ENCODE measurements at regions not wholly inside any gene's neighbourhood (a gene's known extent, or its start where the extent isn't known, plus 50 kb on each side); places are given as distances from the start of the nearest gene placed in this dataset.

DNA sequence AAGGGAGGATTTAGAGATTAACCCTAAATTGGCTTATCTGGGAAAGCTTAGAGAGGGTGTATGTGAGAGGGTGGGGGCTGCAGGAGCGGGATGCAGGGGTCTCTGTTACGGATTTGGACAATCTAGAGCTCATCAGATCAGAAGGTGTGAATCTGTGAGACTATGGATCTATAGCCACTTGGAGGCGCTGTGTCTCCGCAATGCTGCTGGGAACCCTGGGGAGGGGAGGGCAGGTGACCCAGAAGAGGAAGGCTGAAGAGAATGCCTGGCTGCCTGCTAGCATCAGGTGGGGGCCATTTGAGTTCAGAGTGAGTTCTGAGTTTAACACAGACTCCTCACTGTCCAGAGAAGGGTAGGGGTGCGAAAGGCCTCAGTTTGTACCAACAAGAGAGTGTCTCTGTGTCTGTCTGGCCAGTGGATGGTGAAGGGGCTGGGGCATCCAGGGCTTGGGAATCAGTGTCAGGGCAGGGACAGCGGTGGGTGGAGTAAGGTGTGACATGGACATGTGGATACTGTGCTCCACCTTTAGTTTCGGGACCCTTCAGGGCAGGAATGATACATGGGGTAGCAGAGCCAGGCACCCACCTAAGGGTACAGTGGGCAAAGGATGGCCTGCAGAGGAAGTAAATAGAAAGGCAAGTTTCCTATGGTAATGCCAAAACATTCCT lies 187.3 kb upstream of the PRSS58 start:
- TF ChIP-seq, protein P1, sequence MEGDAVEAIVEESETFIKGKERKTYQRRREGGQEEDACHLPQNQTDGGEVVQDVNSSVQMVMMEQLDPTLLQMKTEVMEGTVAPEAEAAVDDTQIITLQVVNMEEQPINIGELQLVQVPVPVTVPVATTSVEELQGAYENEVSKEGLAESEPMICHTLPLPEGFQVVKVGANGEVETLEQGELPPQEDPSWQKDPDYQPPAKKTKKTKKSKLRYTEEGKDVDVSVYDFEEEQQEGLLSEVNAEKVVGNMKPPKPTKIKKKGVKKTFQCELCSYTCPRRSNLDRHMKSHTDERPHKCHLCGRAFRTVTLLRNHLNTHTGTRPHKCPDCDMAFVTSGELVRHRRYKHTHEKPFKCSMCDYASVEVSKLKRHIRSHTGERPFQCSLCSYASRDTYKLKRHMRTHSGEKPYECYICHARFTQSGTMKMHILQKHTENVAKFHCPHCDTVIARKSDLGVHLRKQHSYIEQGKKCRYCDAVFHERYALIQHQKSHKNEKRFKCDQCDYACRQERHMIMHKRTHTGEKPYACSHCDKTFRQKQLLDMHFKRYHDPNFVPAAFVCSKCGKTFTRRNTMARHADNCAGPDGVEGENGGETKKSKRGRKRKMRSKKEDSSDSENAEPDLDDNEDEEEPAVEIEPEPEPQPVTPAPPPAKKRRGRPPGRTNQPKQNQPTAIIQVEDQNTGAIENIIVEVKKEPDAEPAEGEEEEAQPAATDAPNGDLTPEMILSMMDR (optimal IDR thresholded peaks at IDR 0.05 in 1 of 3, IDR thresholded peaks at IDR 0.05 in 1 of 3, conservative IDR thresholded peaks at IDR 0.05 in 1 of 3; ENCODE audit: extremely low read depth in 1 of 3, insufficient read depth in 2 of 3, low read length in 3 of 3), result peak; percentile 22 to 50 (median 47)
- no peak for TF ChIP-seq EZH2 (IDR thresholded peaks at IDR 0.05; ENCODE audit: low read length)
